Keratinocyte (primary cell): ENCODE measurements at regions not wholly inside any gene's neighbourhood (a gene's known extent, or its start where the extent isn't known, plus 50 kb on each side); places are given as distances from the start of the nearest gene placed in this dataset.

ENCODE experiments used
- DNase-seq: peaks from one replicate; pipeline ENCODE4 v3.0.0-alpha.2; 2011; ENCODE audit warnings: low read depth, missing footprints, low spot score
- FAIRE-seq: peaks from 2 replicates; lab custom pipeline; 2011; peaks lifted over from hg19 to GRCh38; lab: Jason Lieb, UNC
- H2AFZ ChIP-seq: 2 replicates; pipeline ENCODE4 v1.6.0; 2012; ENCODE audit warnings: low read length, control low read depth, inconsistent platforms; ENCODE audit not compliant: control insufficient read depth
- H3K27ac ChIP-seq: 2 replicates; pipeline ENCODE4 v1.5.1; 2011; ENCODE audit warnings: low read length; ENCODE audit not compliant: control insufficient read depth, insufficient read depth
- H3K27me3 ChIP-seq: 3 replicates; pipeline ENCODE4 v1.6.0; 2011; ENCODE audit warnings: low read length; ENCODE audit not compliant: control insufficient read depth, insufficient read depth; ENCODE audit errors: extremely low read depth
- H3K36me3 ChIP-seq, 2 experiments: 2 replicates in 1 of 2; 3 replicates in 1 of 2; pipeline ENCODE4 v1.5.1; 2011; ENCODE audit warnings: low read length in 2 of 2, mild to moderate bottlenecking in 1 of 2; ENCODE audit not compliant: control insufficient read depth in 2 of 2, insufficient read depth in 2 of 2; ENCODE audit errors: extremely low read depth in 1 of 2
- H3K4me1 ChIP-seq: 3 replicates; pipeline ENCODE4 v1.5.1; 2011; ENCODE audit warnings: low read length; ENCODE audit not compliant: control insufficient read depth, insufficient read depth; ENCODE audit errors: extremely low read depth
- H3K4me2 ChIP-seq: 3 replicates; pipeline ENCODE4 v1.6.0; 2011; ENCODE audit warnings: low read depth, low read length; ENCODE audit not compliant: control insufficient read depth, insufficient read depth; ENCODE audit errors: extremely low read depth
- H3K4me3 ChIP-seq, 3 experiments: fragments of 200-600 bp in 1 of 3; sonication (generic) in 1 of 3; 2 replicates in 2 of 3; 3 replicates in 1 of 3; pipeline ENCODE4 v1.5.1; 2011 to 2016; ENCODE audit warnings: low read length in 3 of 3, mild to moderate bottlenecking in 3 of 3, control low read depth in 2 of 3, inconsistent platforms in 1 of 3, low read depth in 1 of 3, mixed read lengths in 1 of 3, mixed run types in 1 of 3, moderate library complexity in 1 of 3; ENCODE audit not compliant: control insufficient read depth in 2 of 3, insufficient read depth in 2 of 3; ENCODE audit errors: extremely low read depth in 1 of 3
- H3K79me2 ChIP-seq: 2 replicates; pipeline ENCODE4 v1.6.0; 2012; ENCODE audit warnings: low read length; ENCODE audit not compliant: control insufficient read depth, insufficient read depth
- H3K9ac ChIP-seq: 3 replicates; pipeline ENCODE4 v1.6.0; 2011; ENCODE audit warnings: low read length; ENCODE audit not compliant: control insufficient read depth, insufficient read depth; ENCODE audit errors: extremely low read depth
- H3K9me1 ChIP-seq: 3 replicates; pipeline ENCODE4 v1.6.0; 2011; ENCODE audit warnings: low read length; ENCODE audit not compliant: control insufficient read depth, insufficient read depth; ENCODE audit errors: extremely low read depth
- H3K9me3 ChIP-seq: 2 replicates; pipeline ENCODE4 v1.5.1; 2012; ENCODE audit warnings: low read depth, low read length; ENCODE audit not compliant: control insufficient read depth
- H4K20me1 ChIP-seq: 3 replicates; pipeline ENCODE4 v1.6.0; 2011; ENCODE audit warnings: low read length; ENCODE audit not compliant: control insufficient read depth, insufficient read depth; ENCODE audit errors: extremely low read depth
- EZH2 ChIP-seq: IDR thresholded peaks from one replicate; pipeline ENCODE4 v1.6.1; 2012; ENCODE audit warnings: inconsistent platforms, mild to moderate bottlenecking, low read length, moderate library complexity
- dilution Hi-C: fragments of 300-500 bp; cut with MboI; formaldehyde crosslinking; loops from one replicate; pipeline ENCODE4 v1.7.0; 2020; ENCODE audit warnings: low sequenced_read_pairs; ENCODE audit not compliant: extremely low pct_ligation_motif_present
- TF ChIP-seq, protein P1 (sequence below), 3 experiments: IDR thresholded peaks in 1 of 3; conservative IDR thresholded peaks in 1 of 3; optimal IDR thresholded peaks in 1 of 3; 2 replicates in 2 of 3; 3 replicates in 1 of 3; pipeline versions ENCODE3 to v1.5.1; 2011; ENCODE audit warnings: low read length in 3 of 3, mild to moderate bottlenecking in 3 of 3, moderate library complexity in 2 of 3, control low read depth in 1 of 3, inconsistent platforms in 1 of 3; ENCODE audit not compliant: insufficient read depth in 2 of 3; ENCODE audit errors: extremely low read depth in 1 of 3

DNA sequence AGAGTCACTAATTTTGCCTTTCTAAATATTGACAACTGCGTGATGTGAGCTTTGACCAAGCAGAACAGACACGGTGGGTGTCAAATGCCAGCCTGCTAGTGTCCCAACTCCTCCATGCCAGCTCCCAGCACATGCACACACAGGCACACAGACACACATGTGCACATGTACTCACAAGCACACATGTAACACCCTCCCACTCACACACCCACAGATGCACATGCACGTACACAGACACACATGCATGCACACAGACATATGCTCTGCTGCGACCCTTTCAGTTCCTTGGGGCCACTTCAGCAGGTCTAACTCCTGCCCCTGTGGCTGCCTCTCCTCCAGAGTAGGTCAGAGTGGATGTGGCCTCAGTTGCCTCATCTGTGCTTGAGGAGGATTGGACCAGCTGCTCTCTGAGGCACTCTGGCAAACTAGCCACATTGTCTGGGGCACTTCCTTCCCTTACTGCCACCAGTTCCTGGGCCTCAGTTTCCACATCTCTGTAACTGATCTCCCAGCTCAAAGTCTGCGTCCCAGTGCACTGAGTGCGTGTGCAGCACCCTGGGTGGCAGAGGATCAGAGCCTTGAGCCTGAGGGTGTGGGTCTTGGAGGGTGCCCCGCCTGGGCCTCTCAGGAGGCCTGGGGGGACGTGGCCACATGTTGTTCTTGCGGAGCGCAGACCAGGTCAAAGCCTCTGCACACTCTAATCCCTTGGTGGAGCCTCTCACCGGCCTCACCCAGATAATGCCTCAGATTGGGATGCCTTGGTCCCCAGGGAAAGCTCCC, 55.0 kb upstream of the PRR23E start:
- DNase-seq (no peak), FAIRE-seq (no peak)
- Histone ChIP-seq H3K4me1 (peaks cover 12% of the 10 kb centered on the region), H3K36me3 (no peaks in the 10 kb centered on the region), H3K9me1 (no peaks in the 10 kb centered on the region), H3K9me3 (no peaks in the 10 kb centered on the region), H2AFZ (no peak overlapping the region), H3K27ac (no peak overlapping the region), H3K9ac (no peak overlapping the region), H4K20me1 (no peaks in the 10 kb centered on the region), H3K4me3 (no peak overlapping the region), H3K4me2 (no peak overlapping the region), H3K79me2 (no peaks in the 10 kb centered on the region), H3K27me3 (peaks cover 48% of the 10 kb centered on the region)
- TF ChIP-seq EZH2 = no peak
- TF ChIP-seq, protein P1, sequence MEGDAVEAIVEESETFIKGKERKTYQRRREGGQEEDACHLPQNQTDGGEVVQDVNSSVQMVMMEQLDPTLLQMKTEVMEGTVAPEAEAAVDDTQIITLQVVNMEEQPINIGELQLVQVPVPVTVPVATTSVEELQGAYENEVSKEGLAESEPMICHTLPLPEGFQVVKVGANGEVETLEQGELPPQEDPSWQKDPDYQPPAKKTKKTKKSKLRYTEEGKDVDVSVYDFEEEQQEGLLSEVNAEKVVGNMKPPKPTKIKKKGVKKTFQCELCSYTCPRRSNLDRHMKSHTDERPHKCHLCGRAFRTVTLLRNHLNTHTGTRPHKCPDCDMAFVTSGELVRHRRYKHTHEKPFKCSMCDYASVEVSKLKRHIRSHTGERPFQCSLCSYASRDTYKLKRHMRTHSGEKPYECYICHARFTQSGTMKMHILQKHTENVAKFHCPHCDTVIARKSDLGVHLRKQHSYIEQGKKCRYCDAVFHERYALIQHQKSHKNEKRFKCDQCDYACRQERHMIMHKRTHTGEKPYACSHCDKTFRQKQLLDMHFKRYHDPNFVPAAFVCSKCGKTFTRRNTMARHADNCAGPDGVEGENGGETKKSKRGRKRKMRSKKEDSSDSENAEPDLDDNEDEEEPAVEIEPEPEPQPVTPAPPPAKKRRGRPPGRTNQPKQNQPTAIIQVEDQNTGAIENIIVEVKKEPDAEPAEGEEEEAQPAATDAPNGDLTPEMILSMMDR (optimal IDR thresholded peaks at IDR 0.05 in 1 of 3, IDR thresholded peaks at IDR 0.05 in 1 of 3, conservative IDR thresholded peaks at IDR 0.05 in 1 of 3; ENCODE audit: extremely low read depth in 1 of 3, insufficient read depth in 2 of 3, low read length in 3 of 3) = no peak
- dilution Hi-C loops = no loop called here

DNA sequence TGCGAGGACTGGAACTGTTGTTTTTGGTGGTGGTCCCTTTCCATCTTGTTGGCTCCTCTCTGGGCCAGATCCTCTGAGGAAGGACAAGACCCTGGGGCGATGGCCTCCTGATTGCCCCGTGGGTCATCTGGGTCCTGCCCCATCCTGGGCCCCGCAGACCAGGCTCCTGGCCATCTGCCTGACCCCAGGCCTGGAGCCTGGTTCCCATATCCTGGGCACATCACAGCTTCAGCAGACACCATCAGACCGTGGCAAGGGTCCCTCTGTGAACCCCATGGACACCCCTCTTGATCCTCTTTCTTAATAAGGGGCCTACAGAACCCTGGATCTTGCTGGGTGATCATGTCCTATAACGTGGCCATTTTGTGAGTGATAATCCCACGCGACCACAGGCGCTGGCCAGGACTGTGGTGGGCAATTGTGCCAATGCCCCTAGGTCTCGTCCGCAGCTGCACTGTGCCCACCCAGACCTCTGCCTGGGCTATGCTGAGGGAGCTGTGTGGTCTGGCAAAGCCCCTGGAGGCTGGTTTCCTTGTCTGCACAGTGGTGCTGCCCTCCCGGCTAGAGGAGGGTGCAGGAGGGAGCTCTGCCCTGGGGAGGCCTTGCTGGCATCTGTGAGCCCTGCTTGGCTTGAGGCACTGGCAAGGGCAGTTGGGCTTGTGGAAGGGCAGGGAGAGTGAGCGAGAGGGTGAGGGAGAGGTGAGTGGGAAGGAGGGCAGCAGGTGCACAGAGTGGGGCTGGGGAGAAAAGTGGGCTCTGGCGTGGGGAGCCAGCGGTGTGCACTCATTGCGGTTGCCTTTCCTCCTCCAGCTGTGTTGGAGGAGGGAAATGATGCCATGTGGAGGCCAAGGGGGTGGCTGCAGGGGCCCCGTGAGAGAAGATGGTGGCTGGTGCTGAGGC, 53.1 kb upstream of the PRR23E start:
- dilution Hi-C loops = no loop called here
- TF ChIP-seq, protein P1 (optimal IDR thresholded peaks at IDR 0.05 in 1 of 3, IDR thresholded peaks at IDR 0.05 in 1 of 3, conservative IDR thresholded peaks at IDR 0.05 in 1 of 3; ENCODE audit: extremely low read depth in 1 of 3, insufficient read depth in 2 of 3, low read length in 3 of 3) = no peak
- no peak for TF ChIP-seq EZH2
- Histone ChIP-seq H3K27ac (no peak overlapping the region), H3K9me1 (no peaks in the 10 kb centered on the region), H3K4me3 (no peak overlapping the region), H3K27me3 (peaks cover 37% of the 10 kb centered on the region), H3K9me3 (no peaks in the 10 kb centered on the region), H4K20me1 (no peaks in the 10 kb centered on the region), H3K9ac (no peak overlapping the region), H3K79me2 (no peaks in the 10 kb centered on the region), H3K36me3 (no peaks in the 10 kb centered on the region), H3K4me1 (peaks cover 10% of the 10 kb centered on the region), H3K4me2 (no peak overlapping the region), H2AFZ (no peak overlapping the region)
- no peak for DNase-seq
- no peak for FAIRE-seq
